ENCODE measurements at regions not wholly inside any gene's neighbourhood (a gene's known extent, or its start where the extent isn't known, plus 50 kb on each side); places are given as distances from the start of the nearest gene placed in this dataset.

GRCh38 chr9:117963493-117964090 is 259.4 kb downstream of the TLR4 start:
- Histone ChIP-seq H3K36me3 (no peaks in the 10 kb centered on the region), H4K20me1 (ENCODE audit: low read depth) (no peaks in the 10 kb centered on the region), H3K9ac (no peak overlapping the region), H3K27ac (no peak overlapping the region), H3F3A (ENCODE audit: low read depth) (no peaks in the 10 kb centered on the region), H3K27me3 (no peaks in the 10 kb centered on the region), H3K4me2 (no peak overlapping the region), H3K9me3 (ENCODE audit: low read depth) (no peaks in the 10 kb centered on the region), H3K79me2 (ENCODE audit: low read depth) (no peaks in the 10 kb centered on the region), H3K4me1 (no peaks in the 10 kb centered on the region), H2AFZ (replicated peaks) (no peak overlapping the region), H3K4me3 (no peak overlapping the region)
- no peaks in the 10 kb centered on the region for H3K9me3 Mint-ChIP-seq
- peak; percentile 2 for DNase-seq (ENCODE audit: low spot score)
- H3K27ac Mint-ChIP-seq, result no peak overlapping the region
- no peaks in the 10 kb centered on the region for H3K4me1 Mint-ChIP-seq
- H3K36me3 Mint-ChIP-seq, result no peaks in the 10 kb centered on the region
- H3K27me3 Mint-ChIP-seq (ENCODE audit: insufficient read depth, low read depth), result no peaks in the 10 kb centered on the region
- TF ChIP-seq EZH2 (IDR thresholded peaks at IDR 0.05) (no peak), EZH2phosphoT487 (IDR thresholded peaks at IDR 0.05) (no peak), CTCF (IDR thresholded peaks at IDR 0.05) (no peak)
- no peak overlapping the region for H3K4me3 Mint-ChIP-seq

DNA sequence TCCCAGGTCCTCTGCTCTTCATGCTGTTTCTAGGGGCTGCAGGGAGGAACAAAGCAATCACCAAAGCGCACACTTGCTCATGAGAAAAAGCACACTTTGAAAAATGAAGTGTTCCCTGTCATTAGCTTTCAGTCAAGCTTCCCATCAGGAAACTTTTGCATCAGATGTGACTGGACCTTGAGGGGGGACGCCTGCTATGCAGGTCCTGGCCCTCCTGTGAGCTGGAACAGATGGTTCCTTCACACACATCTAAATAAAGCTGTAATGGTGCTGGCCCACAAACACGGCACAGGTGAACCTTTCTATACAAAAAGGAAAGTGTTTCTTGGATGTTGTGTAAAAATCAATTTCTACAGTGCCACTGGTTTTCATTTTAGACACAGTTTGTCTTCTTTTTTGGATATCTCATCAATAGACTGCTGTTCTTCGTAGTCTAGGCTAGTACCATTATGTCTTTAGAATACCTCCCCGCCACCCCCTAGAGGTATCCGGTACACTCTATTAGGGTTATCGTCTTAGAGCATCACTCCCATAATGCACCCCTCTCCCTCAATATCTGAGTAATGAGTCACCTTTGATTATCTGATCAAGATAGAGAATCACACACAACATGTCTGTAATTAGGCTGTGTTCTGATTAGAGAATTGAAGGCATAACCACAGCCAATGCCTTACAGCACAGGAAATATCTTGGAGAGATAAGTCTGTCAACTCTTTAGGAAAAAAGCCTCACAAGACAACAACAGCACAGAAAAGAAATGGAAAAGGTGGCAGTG is 266.3 kb downstream of the TLR4 start:
- no peak overlapping the region for H3K4me3 ChIP-seq
- H3K4me1 ChIP-seq, result no peaks in the 10 kb centered on the region
- Mint-ChIP-seq H3K4me3 (no peak overlapping the region), H3K27me3 (ENCODE audit: insufficient read depth, low read depth) (no peaks in the 10 kb centered on the region), H3K36me3 (no peaks in the 10 kb centered on the region), H3K4me1 (no peaks in the 10 kb centered on the region), H3K9me3 (no peaks in the 10 kb centered on the region), H3K27ac (no peak overlapping the region)
- no peaks in the 10 kb centered on the region for H3K79me2 ChIP-seq (ENCODE audit: low read depth)
- no peak for DNase-seq (ENCODE audit: low spot score)
- H3K36me3 ChIP-seq, result no peaks in the 10 kb centered on the region
- TF ChIP-seq EZH2phosphoT487 (IDR thresholded peaks at IDR 0.05) (no peak), CTCF (IDR thresholded peaks at IDR 0.05) (no peak), EZH2 (IDR thresholded peaks at IDR 0.05) (no peak)
- no peak overlapping the region for H3K9ac ChIP-seq
- no peaks in the 10 kb centered on the region for H3K27me3 ChIP-seq
- no peaks in the 10 kb centered on the region for H3F3A ChIP-seq (ENCODE audit: low read depth)
- H3K9me3 ChIP-seq (ENCODE audit: low read depth), result no peaks in the 10 kb centered on the region
- H2AFZ ChIP-seq (replicated peaks), result no peak overlapping the region
- no peak overlapping the region for H3K27ac ChIP-seq
- H3K4me2 ChIP-seq, result no peak overlapping the region
- no peaks in the 10 kb centered on the region for H4K20me1 ChIP-seq (ENCODE audit: low read depth)

GRCh38 chr9:117974108-117974507 is 269.9 kb downstream of the TLR4 start:
- Mint-ChIP-seq H3K27me3 (ENCODE audit: insufficient read depth, low read depth) (no peaks in the 10 kb centered on the region), H3K4me1 (no peaks in the 10 kb centered on the region), H3K27ac (no peak overlapping the region), H3K36me3 (no peaks in the 10 kb centered on the region), H3K4me3 (no peak overlapping the region), H3K9me3 (no peaks in the 10 kb centered on the region)
- Histone ChIP-seq H3K4me2 (no peak overlapping the region), H2AFZ (replicated peaks) (no peak overlapping the region), H3F3A (ENCODE audit: low read depth) (no peaks in the 10 kb centered on the region), H3K4me3 (no peak overlapping the region), H3K27me3 (no peaks in the 10 kb centered on the region), H3K36me3 (no peaks in the 10 kb centered on the region), H4K20me1 (ENCODE audit: low read depth) (no peaks in the 10 kb centered on the region), H3K27ac (no peak overlapping the region), H3K9me3 (ENCODE audit: low read depth) (no peaks in the 10 kb centered on the region), H3K4me1 (no peaks in the 10 kb centered on the region), H3K9ac (no peak overlapping the region), H3K79me2 (ENCODE audit: low read depth) (no peaks in the 10 kb centered on the region)
- no peak for TF ChIP-seq EZH2phosphoT487 (IDR thresholded peaks at IDR 0.05)
- no peak for TF ChIP-seq CTCF (IDR thresholded peaks at IDR 0.05)
- no peak for TF ChIP-seq EZH2 (IDR thresholded peaks at IDR 0.05)
- DNase-seq (ENCODE audit: low spot score), result no peak
